ENCODE measurements at regions not wholly inside any gene's neighbourhood (a gene's known extent, or its start where the extent isn't known, plus 50 kb on each side); places are given as distances from the start of the nearest gene placed in this dataset.

GRCh38 chr20:40329321-40329720, 359.7 kb downstream of the MAFB start:
- Histone ChIP-seq H3K4me3 (ENCODE audit: low read depth, low read length) (no peak overlapping the region), H3K27me3 (ENCODE audit: control insufficient read depth, insufficient read depth, low read length) (no peaks in the 10 kb centered on the region), H3K36me3 (ENCODE audit: control insufficient read depth, insufficient read depth, low read length) (no peaks in the 10 kb centered on the region)
- TF ChIP-seq CTCF (IDR thresholded peaks at IDR 0.05; ENCODE audit: insufficient read depth, low read length, poor library complexity, severe bottlenecking) = no peak
- no peak for DNase-seq (ENCODE audit: low read depth)

- DNase-seq (ENCODE audit: low read depth) = no peak
- no peaks in the 10 kb centered on the region for H3K27me3 ChIP-seq (ENCODE audit: control insufficient read depth, insufficient read depth, low read length)
- no peaks in the 10 kb centered on the region for H3K36me3 ChIP-seq (ENCODE audit: control insufficient read depth, insufficient read depth, low read length)
- no peak overlapping the region for H3K4me3 ChIP-seq (ENCODE audit: low read depth, low read length)
- no peak for TF ChIP-seq CTCF (IDR thresholded peaks at IDR 0.05; ENCODE audit: insufficient read depth, low read length, poor library complexity, severe bottlenecking)
These were observed 362.3 kb downstream of the MAFB start for GRCh38 chr20:40326784-40327183.

GRCh38 chr20:40325006-40325568, 363.9 kb downstream of the MAFB start:
- no peak overlapping the region for H3K4me3 ChIP-seq (ENCODE audit: low read depth, low read length)
- DNase-seq (ENCODE audit: low read depth) = no peak
- TF ChIP-seq CTCF (IDR thresholded peaks at IDR 0.05; ENCODE audit: insufficient read depth, low read length, poor library complexity, severe bottlenecking) = no peak

GRCh38 chr20:40323361-40323794, 365.7 kb downstream of the MAFB start:
- DNase-seq (ENCODE audit: low read depth) = no peak
- Histone ChIP-seq H3K36me3 (ENCODE audit: control insufficient read depth, insufficient read depth, low read length) (no peaks in the 10 kb centered on the region), H3K4me3 (ENCODE audit: low read depth, low read length) (no peak overlapping the region), H3K27me3 (ENCODE audit: control insufficient read depth, insufficient read depth, low read length) (no peaks in the 10 kb centered on the region)
- TF ChIP-seq CTCF (IDR thresholded peaks at IDR 0.05; ENCODE audit: insufficient read depth, low read length, poor library complexity, severe bottlenecking) = no peak

More at GRCh38 chr20:40325006-40325568, 363.9 kb downstream of the MAFB start:
- no peaks in the 10 kb centered on the region for H3K36me3 ChIP-seq (ENCODE audit: control insufficient read depth, insufficient read depth, low read length)
- H3K27me3 ChIP-seq (ENCODE audit: control insufficient read depth, insufficient read depth, low read length) = no peaks in the 10 kb centered on the region

- H3K27me3 ChIP-seq (ENCODE audit: control insufficient read depth, insufficient read depth, low read length) = no peaks in the 10 kb centered on the region
- TF ChIP-seq CTCF (IDR thresholded peaks at IDR 0.05; ENCODE audit: insufficient read depth, low read length, poor library complexity, severe bottlenecking) = no peak
- no peak for DNase-seq (ENCODE audit: low read depth)
- H3K4me3 ChIP-seq (ENCODE audit: low read depth, low read length) = no peak overlapping the region
- no peaks in the 10 kb centered on the region for H3K36me3 ChIP-seq (ENCODE audit: control insufficient read depth, insufficient read depth, low read length)
These were observed 366.1 kb downstream of the MAFB start for GRCh38 chr20:40322941-40323340.

GRCh38 chr20:40320517-40321011, 368.5 kb downstream of the MAFB start:
- no peak for TF ChIP-seq CTCF (IDR thresholded peaks at IDR 0.05; ENCODE audit: insufficient read depth, low read length, poor library complexity, severe bottlenecking)
- no peak for DNase-seq (ENCODE audit: low read depth)
- no peak overlapping the region for H3K4me3 ChIP-seq (ENCODE audit: low read depth, low read length)
- no peaks in the 10 kb centered on the region for H3K27me3 ChIP-seq (ENCODE audit: control insufficient read depth, insufficient read depth, low read length)
- no peaks in the 10 kb centered on the region for H3K36me3 ChIP-seq (ENCODE audit: control insufficient read depth, insufficient read depth, low read length)

Measured in kidney epithelial cell (primary cell).